ENCODE measurements at regions not wholly inside any gene's neighbourhood (a gene's known extent, or its start where the extent isn't known, plus 50 kb on each side); places are given as distances from the start of the nearest gene placed in this dataset.

DNA sequence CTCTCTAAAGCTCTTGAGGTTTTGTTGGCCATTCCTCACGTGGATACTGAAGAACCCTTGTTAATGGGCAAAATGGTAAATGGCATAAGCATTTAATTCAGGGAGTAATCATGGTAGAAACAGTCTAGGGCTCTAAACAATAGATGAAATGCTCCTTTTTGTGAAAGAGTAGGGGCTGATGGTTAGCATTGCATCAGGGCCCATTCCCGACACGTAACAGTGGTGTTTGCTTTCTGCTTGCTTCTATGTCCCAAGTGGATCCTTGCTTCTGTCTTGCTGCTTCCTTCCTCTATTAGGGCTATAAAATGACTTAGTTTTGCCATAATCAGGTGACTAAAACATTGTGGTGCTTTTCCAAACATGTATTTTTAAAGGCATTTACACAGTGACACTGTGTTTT is 230.9 kb upstream of the AFF2 start:
- no peak for TF ChIP-seq CTCF (IDR thresholded peaks at IDR 0.05)
- TF ChIP-seq POLR2A (IDR thresholded peaks at IDR 0.05) = no peak

Data from Peyer's patch (tissue), 4 donors.